IMR-90 (cell line): ENCODE measurements at regions not wholly inside any gene's neighbourhood (a gene's known extent, or its start where the extent isn't known, plus 50 kb on each side); places are given as distances from the start of the nearest gene placed in this dataset.
"Not testable (repeated sequence)": the region's sequence is repeated elsewhere in the genome, so short reads cannot be mapped to it uniquely, and the experiment has no call there.

Experiments used
- MAZ ChIP-seq: IDR thresholded peaks from 2 replicates; pipeline ENCODE4 v1.6.1; 2012; ENCODE audit warnings: low read depth, mild to moderate bottlenecking, low read length, improper control_type of control experiment, moderate library complexity, borderline replicate concordance
- MXI1 ChIP-seq: IDR thresholded peaks from 2 replicates; pipeline ENCODE4 v1.6.1; 2012; ENCODE audit warnings: low read depth, mild to moderate bottlenecking, low read length, moderate library complexity, borderline replicate concordance
- POLR2A ChIP-seq: IDR thresholded peaks from 2 replicates; pipeline ENCODE4 v1.6.1; 2012; ENCODE audit warnings: mild to moderate bottlenecking, low read depth, low read length
- TF ChIP-seq, protein P1 (sequence below): conservative IDR thresholded peaks from 2 replicates; pipeline ENCODE4 v1.5.1; 2012; ENCODE audit warnings: mild to moderate bottlenecking, low read depth, low read length, improper control_type of control experiment

DNA sequence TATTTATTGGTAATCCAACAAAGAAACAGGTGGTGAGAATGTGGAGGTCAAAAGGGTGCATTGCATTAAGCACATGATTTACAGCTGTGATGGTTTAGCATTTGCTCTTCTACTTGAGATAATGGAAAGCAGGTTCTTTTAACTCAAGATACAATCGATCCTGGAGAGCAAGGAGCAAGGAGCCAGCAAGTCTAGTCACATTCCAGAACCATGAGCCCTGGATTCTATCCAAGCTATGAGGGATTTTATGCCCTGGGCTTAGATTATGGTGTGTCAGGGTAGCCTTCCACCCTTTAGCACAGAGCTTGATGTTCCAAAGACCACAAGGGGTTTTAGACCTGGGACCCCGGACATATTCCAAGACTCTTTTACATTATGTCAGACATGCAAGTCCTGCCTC lies 1213.9 kb upstream of the ATXN8OS start:
- not testable (repeated sequence) for TF ChIP-seq MAZ, MXI1, POLR2A
- TF ChIP-seq, protein P1, sequence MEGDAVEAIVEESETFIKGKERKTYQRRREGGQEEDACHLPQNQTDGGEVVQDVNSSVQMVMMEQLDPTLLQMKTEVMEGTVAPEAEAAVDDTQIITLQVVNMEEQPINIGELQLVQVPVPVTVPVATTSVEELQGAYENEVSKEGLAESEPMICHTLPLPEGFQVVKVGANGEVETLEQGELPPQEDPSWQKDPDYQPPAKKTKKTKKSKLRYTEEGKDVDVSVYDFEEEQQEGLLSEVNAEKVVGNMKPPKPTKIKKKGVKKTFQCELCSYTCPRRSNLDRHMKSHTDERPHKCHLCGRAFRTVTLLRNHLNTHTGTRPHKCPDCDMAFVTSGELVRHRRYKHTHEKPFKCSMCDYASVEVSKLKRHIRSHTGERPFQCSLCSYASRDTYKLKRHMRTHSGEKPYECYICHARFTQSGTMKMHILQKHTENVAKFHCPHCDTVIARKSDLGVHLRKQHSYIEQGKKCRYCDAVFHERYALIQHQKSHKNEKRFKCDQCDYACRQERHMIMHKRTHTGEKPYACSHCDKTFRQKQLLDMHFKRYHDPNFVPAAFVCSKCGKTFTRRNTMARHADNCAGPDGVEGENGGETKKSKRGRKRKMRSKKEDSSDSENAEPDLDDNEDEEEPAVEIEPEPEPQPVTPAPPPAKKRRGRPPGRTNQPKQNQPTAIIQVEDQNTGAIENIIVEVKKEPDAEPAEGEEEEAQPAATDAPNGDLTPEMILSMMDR = not testable (repeated sequence)
